ENCODE measurements at regions not wholly inside any gene's neighbourhood (a gene's known extent, or its start where the extent isn't known, plus 50 kb on each side); places are given as distances from the start of the nearest gene placed in this dataset.
A peak's percentile ranks its signal among the peaks of the same experiment; 100 is the strongest.

GRCh38 chr2:66929632-66930338, 467.3 kb upstream of the ETAA1 start:
- H3K4me3 ChIP-seq (ENCODE audit: low read length): no peak overlapping the region
- peaks cover 13% of the 10 kb centered on the region for H3K4me1 ChIP-seq (ENCODE audit: control insufficient read depth, insufficient read depth, low read length)
- no peaks in the 10 kb centered on the region for H3K36me3 ChIP-seq (ENCODE audit: control insufficient read depth, insufficient read depth, low read length)
- peak overlapping the region; percentile 43 for H3K27ac ChIP-seq (ENCODE audit: low read depth, low read length)
- H3K9ac ChIP-seq (ENCODE audit: low read length): no peak overlapping the region
- H3K27me3 ChIP-seq (ENCODE audit: control insufficient read depth, insufficient read depth, low read length): no peaks in the 10 kb centered on the region

GRCh38 chr2:66930339-66931220, 466.6 kb upstream of the ETAA1 start:
- Histone ChIP-seq H3K36me3 (ENCODE audit: control insufficient read depth, insufficient read depth, low read length) (no peaks in the 10 kb centered on the region), H3K4me1 (ENCODE audit: control insufficient read depth, insufficient read depth, low read length) (peaks cover 13% of the 10 kb centered on the region), H3K9ac (ENCODE audit: low read length) (no peak overlapping the region), H3K27me3 (ENCODE audit: control insufficient read depth, insufficient read depth, low read length) (no peaks in the 10 kb centered on the region), H3K4me3 (ENCODE audit: low read length) (no peak overlapping the region), H3K27ac (ENCODE audit: low read depth, low read length) (peak overlapping the region; percentile 43)

- H3K4me1 ChIP-seq (ENCODE audit: control insufficient read depth, insufficient read depth, low read length): no peaks in the 10 kb centered on the region
- no peaks in the 10 kb centered on the region for H3K36me3 ChIP-seq (ENCODE audit: control insufficient read depth, insufficient read depth, low read length)
- no peaks in the 10 kb centered on the region for H3K27me3 ChIP-seq (ENCODE audit: control insufficient read depth, insufficient read depth, low read length)
- no peak overlapping the region for H3K9ac ChIP-seq (ENCODE audit: low read length)
- H3K4me3 ChIP-seq (ENCODE audit: low read length): no peak overlapping the region
- no peak overlapping the region for H3K27ac ChIP-seq (ENCODE audit: low read depth, low read length)
These were observed 458.6 kb upstream of the ETAA1 start for GRCh38 chr2:66938471-66938967.

GRCh38 chr2:66940080-66940479, 457.1 kb upstream of the ETAA1 start:
- no peaks in the 10 kb centered on the region for H3K36me3 ChIP-seq (ENCODE audit: control insufficient read depth, insufficient read depth, low read length)
- no peaks in the 10 kb centered on the region for H3K27me3 ChIP-seq (ENCODE audit: control insufficient read depth, insufficient read depth, low read length)
- H3K27ac ChIP-seq (ENCODE audit: low read depth, low read length): no peak overlapping the region
- H3K9ac ChIP-seq (ENCODE audit: low read length): no peak overlapping the region
- H3K4me1 ChIP-seq (ENCODE audit: control insufficient read depth, insufficient read depth, low read length): no peaks in the 10 kb centered on the region
- no peak overlapping the region for H3K4me3 ChIP-seq (ENCODE audit: low read length)

- no peak overlapping the region for H3K9ac ChIP-seq (ENCODE audit: low read length)
- H3K27ac ChIP-seq (ENCODE audit: low read depth, low read length): no peak overlapping the region
- H3K4me1 ChIP-seq (ENCODE audit: control insufficient read depth, insufficient read depth, low read length): peaks cover 4% of the 10 kb centered on the region
- no peaks in the 10 kb centered on the region for H3K27me3 ChIP-seq (ENCODE audit: control insufficient read depth, insufficient read depth, low read length)
- no peak overlapping the region for H3K4me3 ChIP-seq (ENCODE audit: low read length)
- H3K36me3 ChIP-seq (ENCODE audit: control insufficient read depth, insufficient read depth, low read length): no peaks in the 10 kb centered on the region
These were observed 448.9 kb upstream of the ETAA1 start for GRCh38 chr2:66948234-66948633.

- H3K27ac ChIP-seq (ENCODE audit: low read depth, low read length): no peak overlapping the region
- peaks cover 5% of the 10 kb centered on the region for H3K4me1 ChIP-seq (ENCODE audit: control insufficient read depth, insufficient read depth, low read length)
- no peak overlapping the region for H3K9ac ChIP-seq (ENCODE audit: low read length)
- H3K27me3 ChIP-seq (ENCODE audit: control insufficient read depth, insufficient read depth, low read length): no peaks in the 10 kb centered on the region
- H3K36me3 ChIP-seq (ENCODE audit: control insufficient read depth, insufficient read depth, low read length): no peaks in the 10 kb centered on the region
- no peak overlapping the region for H3K4me3 ChIP-seq (ENCODE audit: low read length)
These were observed 439.9 kb upstream of the ETAA1 start for GRCh38 chr2:66957198-66957597.

GRCh38 chr2:66957677-66958076, 439.5 kb upstream of the ETAA1 start:
- Histone ChIP-seq H3K4me1 (ENCODE audit: control insufficient read depth, insufficient read depth, low read length) (peaks cover 5% of the 10 kb centered on the region), H3K27me3 (ENCODE audit: control insufficient read depth, insufficient read depth, low read length) (no peaks in the 10 kb centered on the region), H3K9ac (ENCODE audit: low read length) (no peak overlapping the region), H3K27ac (ENCODE audit: low read depth, low read length) (no peak overlapping the region), H3K4me3 (ENCODE audit: low read length) (no peak overlapping the region), H3K36me3 (ENCODE audit: control insufficient read depth, insufficient read depth, low read length) (no peaks in the 10 kb centered on the region)

- Histone ChIP-seq H3K27ac (ENCODE audit: low read depth, low read length) (peak overlapping the region; percentile 33), H3K36me3 (ENCODE audit: control insufficient read depth, insufficient read depth, low read length) (no peaks in the 10 kb centered on the region), H3K9ac (ENCODE audit: low read length) (no peak overlapping the region), H3K27me3 (ENCODE audit: control insufficient read depth, insufficient read depth, low read length) (no peaks in the 10 kb centered on the region), H3K4me3 (ENCODE audit: low read length) (no peak overlapping the region), H3K4me1 (ENCODE audit: control insufficient read depth, insufficient read depth, low read length) (peaks cover 15% of the 10 kb centered on the region)
These were observed 437.0 kb upstream of the ETAA1 start for GRCh38 chr2:66960161-66960560.

GRCh38 chr2:66962716-66963115, 434.4 kb upstream of the ETAA1 start:
- peaks cover 15% of the 10 kb centered on the region for H3K4me1 ChIP-seq (ENCODE audit: control insufficient read depth, insufficient read depth, low read length)
- no peaks in the 10 kb centered on the region for H3K27me3 ChIP-seq (ENCODE audit: control insufficient read depth, insufficient read depth, low read length)
- H3K27ac ChIP-seq (ENCODE audit: low read depth, low read length): peak overlapping the region; percentile 84
- H3K9ac ChIP-seq (ENCODE audit: low read length): no peak overlapping the region
- H3K36me3 ChIP-seq (ENCODE audit: control insufficient read depth, insufficient read depth, low read length): no peaks in the 10 kb centered on the region
- H3K4me3 ChIP-seq (ENCODE audit: low read length): no peak overlapping the region

GRCh38 chr2:66966631-66967030, 430.5 kb upstream of the ETAA1 start:
- no peak overlapping the region for H3K9ac ChIP-seq (ENCODE audit: low read length)
- H3K4me1 ChIP-seq (ENCODE audit: control insufficient read depth, insufficient read depth, low read length): peaks cover 18% of the 10 kb centered on the region
- H3K36me3 ChIP-seq (ENCODE audit: control insufficient read depth, insufficient read depth, low read length): no peaks in the 10 kb centered on the region
- no peaks in the 10 kb centered on the region for H3K27me3 ChIP-seq (ENCODE audit: control insufficient read depth, insufficient read depth, low read length)
- no peak overlapping the region for H3K4me3 ChIP-seq (ENCODE audit: low read length)
- H3K27ac ChIP-seq (ENCODE audit: low read depth, low read length): no peak overlapping the region

- Histone ChIP-seq H3K4me1 (ENCODE audit: control insufficient read depth, insufficient read depth, low read length) (peaks cover 2% of the 10 kb centered on the region), H3K27ac (ENCODE audit: low read depth, low read length) (no peak overlapping the region), H3K27me3 (ENCODE audit: control insufficient read depth, insufficient read depth, low read length) (no peaks in the 10 kb centered on the region), H3K4me3 (ENCODE audit: low read length) (no peak overlapping the region), H3K9ac (ENCODE audit: low read length) (no peak overlapping the region), H3K36me3 (ENCODE audit: control insufficient read depth, insufficient read depth, low read length) (no peaks in the 10 kb centered on the region)
These were observed 428.2 kb upstream of the ETAA1 start for GRCh38 chr2:66968946-66969345.

GRCh38 chr2:66981074-66981473, 416.1 kb upstream of the ETAA1 start:
- H3K9ac ChIP-seq (ENCODE audit: low read length): no peak overlapping the region
- no peak overlapping the region for H3K27ac ChIP-seq (ENCODE audit: low read depth, low read length)
- H3K36me3 ChIP-seq (ENCODE audit: control insufficient read depth, insufficient read depth, low read length): no peaks in the 10 kb centered on the region
- H3K27me3 ChIP-seq (ENCODE audit: control insufficient read depth, insufficient read depth, low read length): no peaks in the 10 kb centered on the region
- no peak overlapping the region for H3K4me3 ChIP-seq (ENCODE audit: low read length)
- peaks cover 3% of the 10 kb centered on the region for H3K4me1 ChIP-seq (ENCODE audit: control insufficient read depth, insufficient read depth, low read length)

All from rectal smooth muscle tissue (tissue), 1 donor.